ENCODE measurements at regions not wholly inside any gene's neighbourhood (a gene's known extent, or its start where the extent isn't known, plus 50 kb on each side); places are given as distances from the start of the nearest gene placed in this dataset.
"Not testable (repeated sequence)": the region's sequence is repeated elsewhere in the genome, so short reads cannot be mapped to it uniquely, and the experiment has no call there.

DNA sequence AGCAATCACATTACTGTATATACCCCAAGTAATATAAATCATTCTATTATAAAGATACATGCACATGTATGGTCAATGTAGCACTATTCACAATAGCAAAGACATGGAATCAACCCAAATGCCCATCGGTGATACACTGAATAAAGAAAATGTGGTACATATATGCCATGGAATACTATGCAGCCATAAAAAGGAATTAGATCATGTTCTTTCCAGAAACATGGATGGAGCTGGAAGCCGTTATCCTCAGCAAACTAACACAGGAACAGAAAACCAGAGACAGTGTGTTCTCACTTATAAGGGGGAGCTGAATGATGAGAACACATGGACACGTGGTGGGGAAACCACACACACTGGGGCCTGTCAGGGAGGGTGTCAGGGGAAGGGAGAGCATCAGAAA is 1180.9 kb downstream of the REEP3 start:
- not testable (repeated sequence) for H3K27ac Mint-ChIP-seq; H3K36me3 Mint-ChIP-seq; ATAC-seq; DNase-seq (ENCODE audit: low spot score in 2 of 2)
- peaks cover 9 to 13% of the 10 kb centered on the region in 2 donors for H3K9me3 Mint-ChIP-seq

DNA sequence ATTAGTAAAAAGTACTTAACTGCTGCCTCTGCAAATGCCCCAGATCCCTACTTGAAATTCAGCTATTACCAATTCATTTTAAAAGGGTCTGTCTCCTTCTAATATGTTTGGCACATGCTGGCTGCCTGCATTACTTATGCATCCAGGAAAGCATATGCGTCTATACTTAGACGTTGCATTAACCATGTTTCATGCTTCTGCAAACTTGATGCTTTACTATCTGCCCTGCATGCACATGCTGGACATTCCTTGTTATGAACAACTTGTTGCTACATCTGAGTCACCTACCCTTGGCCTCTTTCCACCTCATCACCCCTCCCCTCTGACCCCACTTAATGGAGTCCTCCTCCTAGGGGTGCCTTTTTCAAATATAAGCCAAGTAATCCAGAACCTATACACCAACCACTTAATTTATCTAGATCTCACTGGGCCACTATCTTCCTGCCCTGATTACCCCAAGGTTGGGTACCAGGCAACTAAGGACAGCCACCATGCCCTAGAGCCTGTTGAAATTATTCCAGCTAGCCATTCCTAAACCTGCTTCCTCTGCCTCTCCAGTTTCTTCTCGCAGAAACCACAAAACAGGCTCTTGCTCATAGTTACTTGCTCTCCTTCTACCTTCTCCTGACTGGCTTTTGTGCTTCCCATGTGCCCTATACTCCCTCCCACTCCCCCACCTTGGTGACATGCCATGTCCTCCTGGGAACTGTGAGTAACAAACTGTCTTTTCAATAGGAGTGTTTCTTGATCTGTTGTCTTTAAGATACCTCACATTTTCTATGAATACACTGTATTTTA is 1187.9 kb downstream of the REEP3 start:
- H3K27ac Mint-ChIP-seq = no peak overlapping the region
- H3K36me3 Mint-ChIP-seq = no peaks in the 10 kb centered on the region
- H3K9me3 Mint-ChIP-seq = peaks cover under 1 to 8% of the 10 kb centered on the region in 2 donors
- no peak for ATAC-seq
- DNase-seq (ENCODE audit: low spot score in 2 of 2) = no peak

DNA sequence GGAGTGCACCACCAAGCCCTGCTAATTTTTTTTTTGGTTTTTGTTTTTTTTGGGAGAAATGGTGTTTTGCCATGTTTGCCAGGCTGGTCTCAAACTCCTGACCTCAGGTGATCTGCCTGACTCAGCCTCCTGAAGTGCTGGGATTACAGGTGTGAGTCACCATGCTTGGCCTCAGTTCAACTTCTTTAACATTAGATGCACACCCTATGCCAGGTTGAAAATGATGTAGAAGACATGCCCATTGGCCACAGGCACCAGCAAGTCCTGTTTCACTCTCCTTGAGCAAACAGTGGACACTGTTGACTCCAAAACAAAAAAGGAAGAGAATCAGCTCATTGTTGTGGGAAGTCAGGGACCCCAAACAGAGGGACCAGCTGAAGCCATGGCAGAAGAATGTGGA is 1205.3 kb downstream of the REEP3 start:
- DNase-seq (ENCODE audit: low spot score in 2 of 2) (no peak), ATAC-seq (no peak)
- Mint-ChIP-seq H3K27ac (no peak overlapping the region), H3K9me3 (peaks cover 7 to 13% of the 10 kb centered on the region in 2 donors), H3K36me3 (no peaks in the 10 kb centered on the region)

DNA sequence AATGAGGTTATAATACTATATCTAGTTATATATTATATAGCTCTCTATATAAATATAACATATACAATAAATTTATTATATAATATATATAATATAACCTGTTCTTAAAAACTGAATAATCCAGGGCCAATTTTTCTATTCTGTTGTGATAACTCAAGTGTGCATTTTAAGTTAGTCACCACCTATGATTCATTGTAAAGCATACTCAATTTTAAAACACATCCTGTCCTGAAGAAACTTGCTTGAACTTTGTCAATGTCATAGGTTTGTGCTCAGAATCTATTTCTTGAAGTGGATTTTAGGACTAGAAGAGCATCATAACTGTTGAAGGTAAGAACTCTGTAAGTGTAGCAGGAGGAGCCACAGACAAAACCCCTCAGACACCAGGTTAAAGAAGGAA is 1209.8 kb downstream of the REEP3 start:
- ATAC-seq (no peak), DNase-seq (ENCODE audit: low spot score in 2 of 2) (no peak)
- no peaks in the 10 kb centered on the region for H3K36me3 Mint-ChIP-seq
- H3K9me3 Mint-ChIP-seq = peaks cover 13 to 17% of the 10 kb centered on the region in 2 donors
- no peak overlapping the region for H3K27ac Mint-ChIP-seq

DNA sequence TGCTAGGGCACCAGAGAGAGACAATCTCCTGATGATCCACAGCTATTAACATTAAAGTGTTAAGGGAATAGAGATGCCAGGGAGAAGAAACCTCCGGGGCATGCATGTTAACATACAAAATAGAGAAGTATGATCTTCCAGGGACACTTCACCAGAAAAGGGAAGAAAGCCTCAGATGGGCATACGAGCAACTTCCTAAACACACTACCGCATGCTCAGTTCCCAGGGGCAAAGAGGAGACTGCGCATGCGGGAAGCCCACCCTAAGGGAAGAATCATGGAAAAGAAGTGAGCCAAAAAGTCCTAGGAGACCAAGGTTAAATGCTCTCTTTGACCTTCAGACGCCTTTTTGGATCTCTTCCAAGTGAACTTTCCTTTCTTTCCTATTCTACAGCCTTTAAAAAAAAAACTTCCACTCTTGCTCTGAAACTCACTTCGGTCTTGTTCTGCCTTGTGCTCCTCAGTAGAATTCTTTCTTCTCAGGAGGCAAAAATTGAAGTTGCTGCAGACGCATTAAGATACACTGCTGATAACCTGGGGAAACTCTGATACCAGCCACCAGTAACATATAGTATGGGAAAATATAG is 1211.3 kb downstream of the REEP3 start:
- no peak overlapping the region for H3K27ac Mint-ChIP-seq
- no peak for ATAC-seq
- DNase-seq (ENCODE audit: low spot score in 2 of 2) = no peak
- H3K9me3 Mint-ChIP-seq = peaks cover 13 to 29% of the 10 kb centered on the region in 2 donors
- no peaks in the 10 kb centered on the region for H3K36me3 Mint-ChIP-seq

DNA sequence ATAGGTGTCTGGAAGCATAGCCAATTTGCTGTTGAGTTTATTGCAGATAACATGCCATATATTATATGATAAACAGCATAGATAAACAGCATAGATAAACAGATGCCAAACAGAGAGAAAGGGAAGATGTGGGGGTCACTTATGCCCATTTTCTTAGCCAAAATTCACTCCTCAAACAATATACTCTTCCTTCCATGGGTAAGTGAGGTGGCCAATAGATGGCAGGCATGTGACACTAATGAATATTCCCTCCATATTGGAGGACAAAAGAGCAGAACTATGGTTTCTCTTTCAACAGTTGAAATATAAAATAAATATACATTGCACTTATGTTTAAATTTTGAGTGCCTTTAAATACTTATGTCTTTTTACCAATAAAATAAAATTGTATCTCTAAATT is 1212.8 kb downstream of the REEP3 start:
- ATAC-seq (no peak), DNase-seq (ENCODE audit: low spot score in 2 of 2) (no peak)
- Mint-ChIP-seq H3K27ac (no peak overlapping the region), H3K9me3 (peaks cover 8 to 19% of the 10 kb centered on the region in 2 donors), H3K36me3 (no peaks in the 10 kb centered on the region)

DNA sequence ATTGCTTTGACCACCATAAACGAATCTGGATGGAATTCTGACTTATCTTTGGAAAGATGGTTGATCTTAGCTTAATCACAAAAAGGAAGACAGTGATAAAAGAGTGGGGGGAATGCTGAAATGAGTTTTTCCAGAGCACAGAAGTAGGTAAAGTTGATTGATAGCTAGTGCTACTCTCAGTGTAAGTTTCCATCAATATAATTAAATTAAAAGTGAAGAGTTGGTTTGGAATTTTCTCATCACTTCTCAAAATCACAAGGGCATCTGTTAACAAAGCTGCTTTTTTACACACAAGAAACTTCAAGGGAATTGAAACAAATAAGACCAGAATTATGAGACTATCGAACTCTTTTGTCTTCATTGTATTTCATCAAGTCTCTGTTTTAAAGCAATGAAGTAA is 1217.3 kb downstream of the REEP3 start:
- H3K9me3 Mint-ChIP-seq = peaks cover 12% of the 10 kb centered on the region in 2 donors
- ATAC-seq = no peak

DNA sequence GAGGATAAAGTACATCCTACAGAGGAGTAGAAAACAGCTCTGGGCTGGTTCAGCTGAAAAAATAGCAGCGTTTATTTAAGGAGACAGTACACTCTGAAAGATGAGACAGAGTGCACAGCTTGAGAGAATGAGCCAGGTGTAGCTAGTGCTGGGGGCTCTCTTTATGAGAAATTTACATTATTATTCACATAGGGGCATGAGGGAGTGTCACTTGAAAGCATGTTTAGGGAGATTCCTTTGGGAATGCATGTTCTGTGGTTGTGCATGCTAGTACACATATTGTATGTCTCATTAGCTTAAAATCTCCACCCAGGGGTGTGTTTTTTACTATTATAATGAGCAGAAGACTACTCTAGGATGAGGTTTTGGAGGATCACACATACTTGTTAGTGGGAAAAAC is 1224.4 kb downstream of the REEP3 start:
- H3K36me3 Mint-ChIP-seq = no peaks in the 10 kb centered on the region

More for the DNA sequence above, 1217.3 kb downstream of the REEP3 start:
- DNase-seq (ENCODE audit: low spot score in 2 of 2) = no peak
- no peak overlapping the region for H3K27ac Mint-ChIP-seq
- H3K36me3 Mint-ChIP-seq = no peaks in the 10 kb centered on the region

DNA sequence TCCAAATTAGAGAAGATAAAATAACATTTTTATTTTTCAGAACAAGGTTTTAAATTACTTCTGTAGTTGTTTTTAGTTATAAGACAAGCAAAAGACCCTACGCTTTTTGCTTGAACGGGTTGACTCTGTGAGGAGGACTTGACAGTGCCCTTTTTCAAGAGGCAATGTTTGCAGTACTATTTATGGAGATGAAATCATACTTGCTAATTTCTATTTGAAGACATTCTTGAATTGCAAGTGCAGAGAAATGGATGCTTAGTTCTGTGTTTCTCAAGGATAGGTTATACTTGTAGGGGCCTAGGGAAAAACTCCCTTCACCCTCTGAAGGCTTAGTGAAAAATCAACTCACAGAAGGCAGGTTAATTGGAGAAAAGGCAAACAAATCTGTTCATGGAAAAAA is 1229.5 kb downstream of the REEP3 start:
- ATAC-seq = no peak

More for the DNA sequence above, 1224.4 kb downstream of the REEP3 start:
- H3K27ac Mint-ChIP-seq = no peak overlapping the region
- ATAC-seq = no peak
- H3K9me3 Mint-ChIP-seq = peaks cover 3 to 5% of the 10 kb centered on the region in 2 donors
- no peak for DNase-seq (ENCODE audit: low spot score in 2 of 2)

DNA sequence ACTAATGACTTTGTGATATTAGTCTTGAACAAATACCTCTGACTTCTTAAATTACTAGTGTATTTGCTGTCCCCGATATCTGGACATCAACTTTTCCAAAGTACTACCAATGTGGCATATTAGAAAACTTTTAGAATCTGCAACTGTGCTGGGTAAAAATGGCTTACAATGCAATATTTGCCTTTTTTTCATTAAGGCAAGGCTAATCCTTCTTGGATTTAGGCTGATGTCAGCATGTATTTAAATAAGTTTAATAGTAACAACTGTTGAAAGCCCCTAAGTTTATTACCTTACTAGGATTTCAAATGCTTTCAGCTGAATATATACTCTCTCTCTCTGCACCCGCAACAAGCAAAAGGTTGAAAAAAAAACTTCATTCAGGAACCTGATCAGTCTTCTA is 1232.3 kb downstream of the REEP3 start:
- Mint-ChIP-seq H3K36me3 (no peaks in the 10 kb centered on the region), H3K9me3 (no peaks in the 10 kb centered on the region), H3K27ac (no peak overlapping the region)
- ATAC-seq (no peak), DNase-seq (ENCODE audit: low spot score in 2 of 2) (no peak)

More for the DNA sequence above, 1229.5 kb downstream of the REEP3 start:
- DNase-seq (ENCODE audit: low spot score in 2 of 2) = no peak
- no peak overlapping the region for H3K27ac Mint-ChIP-seq
- H3K36me3 Mint-ChIP-seq = no peaks in the 10 kb centered on the region
- H3K9me3 Mint-ChIP-seq = no peaks in the 10 kb centered on the region

DNA sequence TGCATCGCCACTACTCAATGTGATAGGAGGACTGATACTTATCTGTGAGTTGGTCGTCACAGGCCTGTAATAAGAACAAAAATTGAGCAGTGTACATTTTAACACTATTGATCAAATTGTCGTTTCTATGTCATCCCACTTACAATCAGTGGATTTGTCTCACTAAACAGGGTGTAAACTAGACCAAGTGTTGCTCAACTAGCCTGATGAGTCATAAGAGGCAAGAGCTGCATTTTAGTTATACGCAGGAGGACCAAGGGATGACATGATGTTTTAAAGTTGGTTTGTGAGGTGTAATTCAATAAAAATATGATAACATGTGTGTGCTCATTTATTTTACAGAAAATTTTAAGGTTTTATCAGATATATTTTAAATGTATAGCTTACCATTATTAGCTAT is 1239.2 kb downstream of the REEP3 start:
- Mint-ChIP-seq H3K9me3 (peaks cover 3 to 5% of the 10 kb centered on the region in 2 donors), H3K27ac (no peak overlapping the region), H3K36me3 (no peaks in the 10 kb centered on the region)
- DNase-seq (ENCODE audit: low spot score in 2 of 2) (no peak), ATAC-seq (no peak)

DNA sequence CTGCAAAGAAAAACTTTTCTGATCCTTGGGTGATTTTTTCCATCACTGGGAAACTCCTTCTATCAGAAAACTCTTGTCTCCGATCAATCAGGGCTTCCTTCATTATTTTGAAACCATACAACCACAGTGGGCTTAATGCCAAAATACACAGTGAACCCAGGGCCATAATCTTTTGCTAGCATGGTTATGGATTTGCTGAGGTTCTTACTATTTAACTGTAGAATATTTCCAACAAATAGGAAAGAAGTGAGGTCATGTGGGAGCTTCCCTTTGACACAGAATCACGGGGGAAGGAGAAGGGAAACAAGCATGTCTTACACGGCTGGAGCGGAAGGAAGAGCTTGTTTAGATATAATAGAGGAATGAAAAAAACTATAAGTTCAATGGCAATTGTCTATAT is 1241.7 kb downstream of the REEP3 start:
- no peak overlapping the region for H3K27ac Mint-ChIP-seq
- DNase-seq (ENCODE audit: low spot score in 2 of 2) (no peak), ATAC-seq (no peak)
- peaks cover 6 to 9% of the 10 kb centered on the region in 2 donors for H3K9me3 Mint-ChIP-seq
- H3K36me3 Mint-ChIP-seq = no peaks in the 10 kb centered on the region

DNA sequence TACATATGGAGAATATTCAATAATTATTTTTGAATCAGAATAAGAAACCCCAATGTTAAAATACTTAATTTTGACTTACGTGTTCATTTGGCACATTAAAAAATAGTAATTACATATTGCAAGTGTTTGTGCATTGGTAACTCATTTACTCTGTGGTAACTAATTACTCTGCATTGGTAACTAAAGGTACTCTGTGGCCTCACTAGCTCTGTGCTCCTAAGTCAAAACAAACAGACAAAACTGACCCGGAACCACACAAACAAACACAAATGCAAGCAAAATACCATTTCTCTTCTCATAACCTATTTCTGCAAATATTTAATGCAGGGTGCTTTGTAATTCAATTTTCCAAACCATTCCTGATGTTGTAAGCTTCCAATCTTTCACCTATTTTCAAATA is 1244.3 kb downstream of the REEP3 start:
- ATAC-seq (no peak), DNase-seq (ENCODE audit: low spot score in 2 of 2) (no peak)
- H3K9me3 Mint-ChIP-seq = peaks cover 4 to 6% of the 10 kb centered on the region in 2 donors
- H3K27ac Mint-ChIP-seq = no peak overlapping the region
- no peaks in the 10 kb centered on the region for H3K36me3 Mint-ChIP-seq

DNA sequence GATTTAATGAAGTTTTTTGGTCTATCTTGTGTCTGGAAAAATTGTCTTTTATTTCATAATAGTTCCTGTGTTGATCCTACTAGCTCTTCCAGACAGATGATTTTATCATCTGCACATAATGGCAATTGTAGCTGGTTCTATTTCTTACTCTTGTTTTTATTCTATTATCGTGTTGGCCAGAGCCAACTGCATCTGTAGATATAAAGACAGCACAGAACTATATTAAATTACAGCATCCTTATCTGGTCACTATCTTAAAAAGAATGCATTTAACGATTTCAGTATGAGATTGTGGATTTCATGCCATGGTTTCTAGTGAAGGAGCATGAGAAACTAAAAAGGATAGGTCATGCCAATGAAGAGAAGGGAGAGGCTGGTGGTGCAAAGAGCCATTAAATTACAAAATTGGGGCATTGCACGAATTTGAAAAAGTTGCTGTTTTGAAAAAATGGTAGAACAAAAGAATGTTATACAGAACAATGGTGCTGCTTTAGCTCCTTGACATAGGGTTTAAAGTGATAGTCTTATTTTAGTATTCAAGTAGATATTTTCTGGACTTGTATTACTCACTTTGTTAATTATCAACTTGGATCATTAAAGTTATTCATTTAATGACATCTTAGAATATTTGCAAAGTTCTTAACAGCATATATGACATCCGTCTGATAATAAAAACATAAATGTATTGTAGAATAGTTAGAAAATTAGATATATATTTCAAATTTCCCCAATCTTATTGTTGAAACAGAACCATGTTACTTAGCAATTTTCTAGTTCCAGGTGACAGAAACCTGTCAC is 1250.3 kb downstream of the REEP3 start:
- no peak overlapping the region for H3K27ac Mint-ChIP-seq
- DNase-seq (ENCODE audit: low spot score in 2 of 2) (no peak), ATAC-seq (no peak)
- peaks cover 0 to 4% of the 10 kb centered on the region in 2 donors for H3K9me3 Mint-ChIP-seq
- H3K36me3 Mint-ChIP-seq = no peaks in the 10 kb centered on the region

DNA sequence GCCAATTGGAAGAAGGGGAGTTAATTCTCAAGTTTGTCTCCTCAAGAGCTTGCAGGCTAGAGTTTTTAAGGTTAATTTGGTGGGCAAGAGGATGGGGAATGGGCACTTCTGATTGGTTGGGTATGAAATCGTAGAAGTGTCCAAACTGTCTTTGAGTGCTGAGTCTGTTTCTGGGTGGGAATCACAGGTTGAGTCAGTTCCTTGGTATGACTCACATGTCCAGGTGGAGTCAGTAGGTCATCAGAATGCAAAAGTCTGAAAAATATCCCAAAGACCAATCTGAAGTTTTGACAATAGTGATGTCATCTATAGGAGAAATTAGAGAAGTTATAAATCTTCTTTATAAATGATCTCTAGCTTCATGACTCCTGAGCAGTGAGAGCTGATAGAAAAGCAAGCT is 1252.2 kb downstream of the REEP3 start:
- Mint-ChIP-seq H3K9me3 (peaks cover 0 to 4% of the 10 kb centered on the region in 2 donors), H3K27ac (no peak overlapping the region), H3K36me3 (no peaks in the 10 kb centered on the region)
- DNase-seq (ENCODE audit: low spot score in 2 of 2) = no peak
- no peak for ATAC-seq

DNA sequence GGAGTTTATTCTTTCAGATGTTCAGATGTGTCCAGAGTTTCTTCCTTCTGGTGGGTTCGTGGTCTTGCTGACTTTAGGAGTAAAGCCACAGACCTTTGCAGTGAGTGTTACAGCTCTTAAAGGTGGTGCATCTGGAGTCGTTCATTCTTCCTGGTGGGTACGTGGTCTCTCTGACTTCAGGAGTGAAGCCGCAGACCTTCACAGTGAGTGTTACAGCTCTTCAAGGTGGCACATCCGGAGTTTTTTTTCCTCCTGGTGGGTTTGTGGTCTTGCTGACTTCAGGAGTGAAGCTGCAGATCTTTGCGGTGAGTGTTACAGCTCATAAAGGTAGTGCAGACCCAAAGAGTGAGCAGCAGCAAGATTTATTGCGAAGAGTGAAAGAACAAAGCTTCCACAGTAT is 1263.2 kb downstream of the REEP3 start:
- ATAC-seq; H3K27ac Mint-ChIP-seq; DNase-seq (ENCODE audit: low spot score in 2 of 2); H3K36me3 Mint-ChIP-seq; H3K9me3 Mint-ChIP-seq: not testable (repeated sequence)

DNA sequence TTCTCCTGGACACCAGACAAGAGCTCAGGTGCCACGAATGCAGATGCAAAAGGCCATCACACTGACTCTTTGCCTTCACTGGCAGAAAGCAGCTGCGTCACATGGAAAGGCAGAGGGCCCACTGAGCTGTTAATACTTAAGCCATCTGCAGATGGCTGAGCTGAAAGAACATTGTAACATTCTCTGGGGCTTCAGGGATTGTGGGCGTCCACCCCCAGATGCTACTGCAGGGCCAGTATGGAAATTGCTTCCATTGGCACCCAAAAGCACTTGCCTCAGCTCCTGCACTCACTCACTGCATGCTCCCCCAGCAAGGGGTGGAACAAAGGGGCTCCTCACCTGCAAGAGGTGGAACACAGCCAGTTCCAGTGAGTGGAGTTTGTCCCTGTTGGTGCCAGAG is 1264.6 kb downstream of the REEP3 start:
- no peak for DNase-seq (ENCODE audit: low spot score in 2 of 2)
- no peak overlapping the region for H3K27ac Mint-ChIP-seq
- peaks cover 11 to 13% of the 10 kb centered on the region in 2 donors for H3K9me3 Mint-ChIP-seq
- no peaks in the 10 kb centered on the region for H3K36me3 Mint-ChIP-seq
- no peak for ATAC-seq
